ENCODE measurements at regions not wholly inside any gene's neighbourhood (a gene's known extent, or its start where the extent isn't known, plus 50 kb on each side); places are given as distances from the start of the nearest gene placed in this dataset.

DNA sequence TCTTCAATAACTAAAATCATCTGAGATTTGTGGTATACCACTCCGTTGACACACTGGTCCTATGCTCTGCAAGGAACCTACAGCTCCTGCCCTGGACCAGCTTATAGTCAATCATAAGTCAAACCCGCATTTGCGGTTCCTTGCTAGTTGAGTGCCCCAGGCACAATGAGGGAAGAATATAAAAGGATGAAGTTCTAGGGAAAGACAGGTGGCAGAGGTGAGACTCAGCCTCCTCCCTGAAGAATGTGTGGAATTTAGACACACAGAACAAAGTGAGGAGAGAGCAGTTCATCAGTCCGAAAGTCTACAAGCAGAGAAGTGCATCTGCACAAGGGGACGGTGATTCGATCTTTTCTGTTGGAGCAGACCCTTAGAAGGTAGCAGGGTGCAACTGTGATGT lies 615.0 kb upstream of the FANCL start:
- no peak for ATAC-seq (ENCODE audit: insufficient number of reproducible peaks, low FRiP score, low read depth)
- Histone ChIP-seq H3K27me3 (replicated peaks; ENCODE audit: insufficient read depth) (no peaks in the 10 kb centered on the region), H3K4me1 (ENCODE audit: control insufficient read depth in 1 of 2, low read depth in 2 of 2) (no peaks in the 10 kb centered on the region)

DNA sequence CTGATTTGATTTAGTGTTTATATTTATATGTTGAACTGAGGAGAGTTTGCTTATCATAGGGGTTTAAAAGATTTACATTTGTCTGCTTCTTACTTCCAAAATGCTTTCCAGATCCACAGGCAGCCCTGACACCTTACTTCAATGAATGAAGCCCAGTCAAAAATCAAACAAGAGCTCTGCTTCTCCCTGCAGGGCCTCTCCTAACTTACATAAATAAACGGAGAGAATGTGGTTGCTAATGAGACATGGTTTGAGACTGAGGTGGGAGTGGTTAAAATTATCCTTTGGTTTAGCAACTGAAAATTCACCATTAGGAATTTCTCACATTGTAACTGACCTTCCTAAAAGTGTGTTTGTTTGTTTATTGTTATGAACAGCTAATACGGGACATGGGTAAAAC lies 612.3 kb upstream of the FANCL start:
- TF ChIP-seq, protein P1, sequence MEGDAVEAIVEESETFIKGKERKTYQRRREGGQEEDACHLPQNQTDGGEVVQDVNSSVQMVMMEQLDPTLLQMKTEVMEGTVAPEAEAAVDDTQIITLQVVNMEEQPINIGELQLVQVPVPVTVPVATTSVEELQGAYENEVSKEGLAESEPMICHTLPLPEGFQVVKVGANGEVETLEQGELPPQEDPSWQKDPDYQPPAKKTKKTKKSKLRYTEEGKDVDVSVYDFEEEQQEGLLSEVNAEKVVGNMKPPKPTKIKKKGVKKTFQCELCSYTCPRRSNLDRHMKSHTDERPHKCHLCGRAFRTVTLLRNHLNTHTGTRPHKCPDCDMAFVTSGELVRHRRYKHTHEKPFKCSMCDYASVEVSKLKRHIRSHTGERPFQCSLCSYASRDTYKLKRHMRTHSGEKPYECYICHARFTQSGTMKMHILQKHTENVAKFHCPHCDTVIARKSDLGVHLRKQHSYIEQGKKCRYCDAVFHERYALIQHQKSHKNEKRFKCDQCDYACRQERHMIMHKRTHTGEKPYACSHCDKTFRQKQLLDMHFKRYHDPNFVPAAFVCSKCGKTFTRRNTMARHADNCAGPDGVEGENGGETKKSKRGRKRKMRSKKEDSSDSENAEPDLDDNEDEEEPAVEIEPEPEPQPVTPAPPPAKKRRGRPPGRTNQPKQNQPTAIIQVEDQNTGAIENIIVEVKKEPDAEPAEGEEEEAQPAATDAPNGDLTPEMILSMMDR (IDR thresholded peaks at IDR 0.05), result no peak
- no peak for ATAC-seq (ENCODE audit: insufficient number of reproducible peaks, low FRiP score, low read depth)

More for the DNA sequence above, 615.0 kb upstream of the FANCL start:
- Histone ChIP-seq H3K9me3 (no peaks in the 10 kb centered on the region), H3K4me3 (no peak overlapping the region), H3K27ac (no peak overlapping the region), H3K36me3 (no peaks in the 10 kb centered on the region)
- TF ChIP-seq, protein P1 (IDR thresholded peaks at IDR 0.05), result no peak
- DNase-seq (ENCODE audit: low spot score), result no peak

GRCh38 chr2:58852905-58853304 lies 611.8 kb upstream of the FANCL start:
- DNase-seq (ENCODE audit: low spot score) (no peak), ATAC-seq (ENCODE audit: insufficient number of reproducible peaks, low FRiP score, low read depth) (no peak)
- Histone ChIP-seq H3K27ac (no peak overlapping the region), H3K4me3 (no peak overlapping the region), H3K4me1 (ENCODE audit: control insufficient read depth in 1 of 2, low read depth in 2 of 2) (no peaks in the 10 kb centered on the region), H3K9me3 (no peaks in the 10 kb centered on the region), H3K36me3 (no peaks in the 10 kb centered on the region), H3K27me3 (replicated peaks; ENCODE audit: insufficient read depth) (no peaks in the 10 kb centered on the region)
- TF ChIP-seq, protein P1 (IDR thresholded peaks at IDR 0.05), result no peak

More for the DNA sequence above, 612.3 kb upstream of the FANCL start:
- H3K4me1 ChIP-seq (ENCODE audit: control insufficient read depth in 1 of 2, low read depth in 2 of 2), result no peaks in the 10 kb centered on the region
- H3K36me3 ChIP-seq, result no peaks in the 10 kb centered on the region
- H3K9me3 ChIP-seq, result no peaks in the 10 kb centered on the region
- no peak overlapping the region for H3K27ac ChIP-seq
- no peak overlapping the region for H3K4me3 ChIP-seq
- no peak for DNase-seq (ENCODE audit: low spot score)
- H3K27me3 ChIP-seq (replicated peaks; ENCODE audit: insufficient read depth), result no peaks in the 10 kb centered on the region

DNA sequence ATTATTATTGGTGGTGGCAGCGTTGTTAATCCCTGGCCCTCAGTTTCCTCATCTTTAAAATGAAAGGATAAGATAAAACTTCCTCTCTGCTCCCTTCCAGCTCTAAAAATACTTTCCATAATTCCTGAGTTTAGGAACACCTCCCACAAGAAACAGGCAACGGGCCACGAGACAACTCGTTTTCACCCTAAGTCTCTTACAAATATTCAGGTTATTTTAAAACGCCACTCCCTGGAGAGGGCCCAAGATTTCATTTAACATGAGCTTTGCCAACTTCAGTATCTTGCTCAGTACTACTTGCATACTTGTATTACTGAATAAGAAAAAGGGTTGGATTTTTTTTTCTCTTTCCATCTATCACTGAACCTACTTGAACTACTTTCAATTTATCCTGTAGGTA lies 611.1 kb upstream of the FANCL start:
- Histone ChIP-seq H3K36me3 (no peaks in the 10 kb centered on the region), H3K27me3 (replicated peaks; ENCODE audit: insufficient read depth) (no peaks in the 10 kb centered on the region), H3K9me3 (no peaks in the 10 kb centered on the region), H3K4me3 (no peak overlapping the region), H3K4me1 (ENCODE audit: control insufficient read depth in 1 of 2, low read depth in 2 of 2) (no peaks in the 10 kb centered on the region), H3K27ac (no peak overlapping the region)
- TF ChIP-seq, protein P1 (IDR thresholded peaks at IDR 0.05), result no peak
- DNase-seq (ENCODE audit: low spot score) (no peak), ATAC-seq (ENCODE audit: insufficient number of reproducible peaks, low FRiP score, low read depth) (no peak)

DNA sequence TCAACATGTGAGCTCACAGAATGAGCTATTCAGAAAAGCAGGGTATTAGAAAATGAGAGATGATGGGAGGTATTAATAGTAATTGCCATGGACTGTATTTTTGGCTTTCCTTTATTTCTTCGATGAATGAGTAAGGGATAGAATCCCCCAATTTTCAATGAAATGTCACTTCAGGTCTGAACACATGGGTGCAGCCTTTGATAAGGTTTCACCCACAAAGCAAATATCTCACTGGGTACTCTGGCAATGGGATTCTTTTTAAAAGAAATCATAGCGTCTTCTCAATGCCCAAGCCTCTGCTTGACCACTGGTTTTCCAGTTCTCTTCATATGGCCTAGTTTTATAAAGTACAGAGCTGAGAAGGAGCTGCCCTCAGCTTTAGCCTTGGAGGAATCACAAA lies 610.5 kb upstream of the FANCL start:
- Histone ChIP-seq H3K4me3 (no peak overlapping the region), H3K36me3 (no peaks in the 10 kb centered on the region), H3K27ac (no peak overlapping the region), H3K9me3 (no peaks in the 10 kb centered on the region), H3K4me1 (ENCODE audit: control insufficient read depth in 1 of 2, low read depth in 2 of 2) (no peaks in the 10 kb centered on the region), H3K27me3 (replicated peaks; ENCODE audit: insufficient read depth) (no peaks in the 10 kb centered on the region)
- TF ChIP-seq, protein P1 (IDR thresholded peaks at IDR 0.05), result no peak
- DNase-seq (ENCODE audit: low spot score) (no peak), ATAC-seq (ENCODE audit: insufficient number of reproducible peaks, low FRiP score, low read depth) (no peak)
